ENCODE measurements at regions not wholly inside any gene's neighbourhood (a gene's known extent, or its start where the extent isn't known, plus 50 kb on each side); places are given as distances from the start of the nearest gene placed in this dataset.
"Not testable (repeated sequence)": the region's sequence is repeated elsewhere in the genome, so short reads cannot be mapped to it uniquely, and the experiment has no call there.

DNA sequence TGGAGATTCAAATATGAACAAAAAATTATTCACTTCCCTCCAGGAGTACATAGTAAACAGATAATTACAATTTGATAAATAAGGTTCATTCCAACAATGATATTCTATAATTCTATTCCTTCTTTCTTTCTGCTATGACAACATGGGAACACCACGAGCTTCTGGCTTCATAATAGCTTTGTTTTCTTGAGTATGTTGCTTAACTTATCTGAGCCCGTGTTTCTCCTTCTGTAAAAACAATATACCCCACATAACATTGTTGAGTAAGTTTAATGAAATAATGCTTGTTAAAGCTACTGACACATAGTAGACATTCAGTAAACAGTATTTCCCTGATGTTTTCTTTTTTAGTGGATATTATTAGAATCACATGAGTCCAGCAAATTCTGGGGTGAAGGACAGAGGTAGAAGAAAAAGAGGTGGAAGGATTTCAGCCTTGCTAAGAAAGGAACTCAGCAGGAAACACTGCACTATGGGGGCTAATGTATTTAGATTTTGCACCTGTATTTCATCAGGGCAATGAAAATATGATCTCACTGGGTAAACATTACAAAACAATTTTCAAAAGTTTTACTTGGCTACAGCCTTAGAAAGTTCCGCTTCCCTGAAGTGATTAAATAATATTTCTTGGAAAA, 430.8 kb upstream of the C1orf87 start:
- Histone ChIP-seq H3K27ac (ENCODE audit: low read depth, low read length) (no peak overlapping the region), H3K9me2 (replicated peaks; ENCODE audit: control insufficient read depth, low read length) (no peaks in the 10 kb centered on the region; the same call in 1 of the 2 replicates), H3F3A (ENCODE audit: control insufficient read depth, insufficient read depth) (no peaks in the 10 kb centered on the region), H3K4me3 (ENCODE audit: low read length) (no peak overlapping the region), H4K20me1 (ENCODE audit: control insufficient read depth, insufficient read depth, low read depth, low read length) (no peaks in the 10 kb centered on the region), H3K9me3 (ENCODE audit: control insufficient read depth, insufficient read depth, low read length) (no peaks in the 10 kb centered on the region), H3K79me2 (ENCODE audit: control insufficient read depth, low read length) (no peaks in the 10 kb centered on the region), H3K27me3 (ENCODE audit: control insufficient read depth, low read length) (no peaks in the 10 kb centered on the region), H3K4me1 (ENCODE audit: control insufficient read depth, low read length) (no peaks in the 10 kb centered on the region), H3K36me3 (ENCODE audit: control insufficient read depth, low read length) (no peaks in the 10 kb centered on the region), H3K4me2 (ENCODE audit: low read length) (no peak overlapping the region)
- TF ChIP-seq, protein P1, sequence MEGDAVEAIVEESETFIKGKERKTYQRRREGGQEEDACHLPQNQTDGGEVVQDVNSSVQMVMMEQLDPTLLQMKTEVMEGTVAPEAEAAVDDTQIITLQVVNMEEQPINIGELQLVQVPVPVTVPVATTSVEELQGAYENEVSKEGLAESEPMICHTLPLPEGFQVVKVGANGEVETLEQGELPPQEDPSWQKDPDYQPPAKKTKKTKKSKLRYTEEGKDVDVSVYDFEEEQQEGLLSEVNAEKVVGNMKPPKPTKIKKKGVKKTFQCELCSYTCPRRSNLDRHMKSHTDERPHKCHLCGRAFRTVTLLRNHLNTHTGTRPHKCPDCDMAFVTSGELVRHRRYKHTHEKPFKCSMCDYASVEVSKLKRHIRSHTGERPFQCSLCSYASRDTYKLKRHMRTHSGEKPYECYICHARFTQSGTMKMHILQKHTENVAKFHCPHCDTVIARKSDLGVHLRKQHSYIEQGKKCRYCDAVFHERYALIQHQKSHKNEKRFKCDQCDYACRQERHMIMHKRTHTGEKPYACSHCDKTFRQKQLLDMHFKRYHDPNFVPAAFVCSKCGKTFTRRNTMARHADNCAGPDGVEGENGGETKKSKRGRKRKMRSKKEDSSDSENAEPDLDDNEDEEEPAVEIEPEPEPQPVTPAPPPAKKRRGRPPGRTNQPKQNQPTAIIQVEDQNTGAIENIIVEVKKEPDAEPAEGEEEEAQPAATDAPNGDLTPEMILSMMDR (IDR thresholded peaks at IDR 0.05; ENCODE audit: low read depth, low read length, poor library complexity, severe bottlenecking): no peak
- TF ChIP-seq EZH2phosphoT487 (IDR thresholded peaks at IDR 0.05; ENCODE audit: borderline replicate concordance, low read length): no peak

DNA sequence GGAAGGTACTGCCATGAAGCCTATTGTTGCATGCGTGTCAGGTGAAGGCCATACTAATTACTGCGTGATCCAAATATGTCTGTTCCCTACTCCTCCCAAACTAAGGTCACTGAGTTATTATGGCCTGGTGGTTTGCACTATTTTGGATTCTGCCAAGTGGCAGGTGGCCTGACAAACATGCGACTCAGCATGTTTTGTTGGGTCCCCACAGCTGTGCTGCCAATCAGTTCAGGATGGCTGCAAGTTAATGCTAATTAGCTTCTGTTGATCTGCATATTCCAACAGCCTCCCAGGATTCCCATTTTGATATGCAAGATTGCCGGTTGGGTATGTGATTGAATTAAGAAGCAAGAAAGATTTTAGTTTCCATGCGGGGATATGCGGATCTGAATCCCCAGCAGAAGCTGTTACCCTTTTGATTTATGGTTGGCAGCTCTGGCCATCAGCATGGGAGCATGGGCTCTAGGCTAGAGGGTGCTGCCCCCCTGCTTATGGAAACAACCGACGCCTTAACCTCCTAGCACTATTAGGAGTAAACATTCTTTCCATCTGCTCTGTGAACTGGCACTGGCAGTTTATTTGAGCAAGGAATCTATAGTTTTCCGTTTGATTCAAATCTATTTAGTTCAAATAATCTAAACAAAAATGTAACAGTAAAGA, 429.8 kb upstream of the C1orf87 start:
- H3K36me3 ChIP-seq (ENCODE audit: control insufficient read depth, low read length): no peaks in the 10 kb centered on the region
- no peaks in the 10 kb centered on the region for H4K20me1 ChIP-seq (ENCODE audit: control insufficient read depth, insufficient read depth, low read depth, low read length)
- H3F3A ChIP-seq (ENCODE audit: control insufficient read depth, insufficient read depth): no peaks in the 10 kb centered on the region
- H3K79me2 ChIP-seq (ENCODE audit: control insufficient read depth, low read length): no peaks in the 10 kb centered on the region
- H3K9me2 ChIP-seq (replicated peaks; ENCODE audit: control insufficient read depth, low read length): no peaks in the 10 kb centered on the region; the same call in 1 of the 2 replicates
- no peaks in the 10 kb centered on the region for H3K4me1 ChIP-seq (ENCODE audit: control insufficient read depth, low read length)
- no peak overlapping the region for H3K4me2 ChIP-seq (ENCODE audit: low read length)
- H3K27ac ChIP-seq (ENCODE audit: low read depth, low read length): no peak overlapping the region
- no peaks in the 10 kb centered on the region for H3K27me3 ChIP-seq (ENCODE audit: control insufficient read depth, low read length)
- no peak overlapping the region for H3K4me3 ChIP-seq (ENCODE audit: low read length)
- no peaks in the 10 kb centered on the region for H3K9me3 ChIP-seq (ENCODE audit: control insufficient read depth, insufficient read depth, low read length)
- TF ChIP-seq EZH2phosphoT487 (IDR thresholded peaks at IDR 0.05; ENCODE audit: borderline replicate concordance, low read length): no peak
- TF ChIP-seq, protein P1 (IDR thresholded peaks at IDR 0.05; ENCODE audit: low read depth, low read length, poor library complexity, severe bottlenecking): no peak

DNA sequence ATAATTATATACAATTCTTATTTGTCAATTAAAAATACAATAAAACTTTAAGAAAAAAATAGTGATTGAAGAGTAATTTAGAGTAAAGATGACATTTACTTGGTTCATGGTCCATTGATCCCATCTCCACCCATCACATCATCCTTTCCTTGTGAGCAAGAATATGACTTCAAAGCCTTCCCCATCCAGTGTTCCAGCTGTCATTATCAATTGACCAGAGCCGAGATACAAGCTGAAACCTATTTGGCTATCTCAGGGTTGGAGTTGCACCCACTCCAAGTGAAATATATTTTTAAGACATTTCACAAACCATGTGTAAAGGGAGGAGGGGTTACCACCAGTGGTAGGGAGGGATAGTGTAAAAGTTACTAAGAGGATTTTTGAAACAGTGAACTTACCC, 428.9 kb upstream of the C1orf87 start:
- TF ChIP-seq, protein P1 (IDR thresholded peaks at IDR 0.05; ENCODE audit: low read depth, low read length, poor library complexity, severe bottlenecking): no peak
- no peak for TF ChIP-seq EZH2phosphoT487 (IDR thresholded peaks at IDR 0.05; ENCODE audit: borderline replicate concordance, low read length)
- Histone ChIP-seq H3K4me2 (ENCODE audit: low read length) (no peak overlapping the region), H3K79me2 (ENCODE audit: control insufficient read depth, low read length) (no peaks in the 10 kb centered on the region), H3K4me1 (ENCODE audit: control insufficient read depth, low read length) (no peaks in the 10 kb centered on the region), H3K27ac (ENCODE audit: low read depth, low read length) (no peak overlapping the region), H4K20me1 (ENCODE audit: control insufficient read depth, insufficient read depth, low read depth, low read length) (no peaks in the 10 kb centered on the region), H3F3A (ENCODE audit: control insufficient read depth, insufficient read depth) (no peaks in the 10 kb centered on the region), H3K9me3 (ENCODE audit: control insufficient read depth, insufficient read depth, low read length) (no peaks in the 10 kb centered on the region), H3K36me3 (ENCODE audit: control insufficient read depth, low read length) (no peaks in the 10 kb centered on the region), H3K27me3 (ENCODE audit: control insufficient read depth, low read length) (no peaks in the 10 kb centered on the region), H3K4me3 (ENCODE audit: low read length) (no peak overlapping the region), H3K9me2 (replicated peaks; ENCODE audit: control insufficient read depth, low read length) (no peaks in the 10 kb centered on the region; the same call in 1 of the 2 replicates)

DNA sequence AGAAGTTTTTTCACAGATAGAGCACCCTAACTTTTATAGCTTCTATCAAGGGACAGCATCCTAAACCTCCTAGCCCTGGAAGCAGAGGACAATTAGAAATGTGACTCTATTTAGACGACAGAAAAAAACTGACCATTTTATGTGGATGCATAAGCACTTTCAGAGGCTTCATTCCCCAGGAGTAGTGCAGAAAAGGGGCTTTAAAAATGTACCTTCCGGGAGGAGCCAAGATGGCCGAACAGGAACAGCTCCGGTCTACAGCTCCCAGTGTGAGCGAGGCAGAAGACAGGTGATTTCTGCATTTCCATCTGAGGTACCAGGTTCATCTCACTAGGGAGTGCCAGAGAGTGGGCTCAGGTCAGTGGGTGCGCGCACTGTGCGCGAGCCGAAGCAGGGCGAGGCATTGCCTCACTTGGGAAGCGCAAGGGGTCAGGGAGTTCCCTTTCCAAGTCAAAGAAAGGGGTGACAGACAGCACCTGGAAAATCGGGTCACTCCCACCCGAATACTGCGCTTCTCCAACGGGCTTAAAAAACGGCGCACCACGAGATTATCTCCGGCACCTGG, 416.4 kb upstream of the C1orf87 start:
- not testable (repeated sequence) for H3K4me1 ChIP-seq (ENCODE audit: control insufficient read depth, low read length); H3K4me2 ChIP-seq (ENCODE audit: low read length); H3K4me3 ChIP-seq (ENCODE audit: low read length); H3K9me3 ChIP-seq (ENCODE audit: control insufficient read depth, insufficient read depth, low read length); H3K27me3 ChIP-seq (ENCODE audit: control insufficient read depth, low read length); H3K9me2 ChIP-seq (replicated peaks; ENCODE audit: control insufficient read depth, low read length); H4K20me1 ChIP-seq (ENCODE audit: control insufficient read depth, insufficient read depth, low read depth, low read length); H3F3A ChIP-seq (ENCODE audit: control insufficient read depth, insufficient read depth); H3K27ac ChIP-seq (ENCODE audit: low read depth, low read length); H3K79me2 ChIP-seq (ENCODE audit: control insufficient read depth, low read length); H3K36me3 ChIP-seq (ENCODE audit: control insufficient read depth, low read length)

All from DOHH2 (cell line).